Right cardiac atrium (tissue), 5 donors: ENCODE measurements at regions not wholly inside any gene's neighbourhood (a gene's known extent, or its start where the extent isn't known, plus 50 kb on each side); places are given as distances from the start of the nearest gene placed in this dataset.

Experiments used
- ATAC-seq, 2 donors: fragments of 200-7000 bp; cut with Tn5 transposase; one replicate each; pipeline versions ENCODE4 v1.8.0 to v1.9.1; 2020; ENCODE audit warnings: moderate library complexity in 2 of 2, mild to moderate bottlenecking in 1 of 2
- DNase-seq, 3 donors: peaks; one replicate each; pipeline ENCODE4 v3.0.0-alpha.2; 2020
- H3K27ac ChIP-seq: one replicate; pipeline ENCODE4 v1.5.1; 2013; ENCODE audit warnings: mild to moderate bottlenecking, low read length, control low read depth, moderate library complexity
- H3K27me3 ChIP-seq: one replicate; pipeline ENCODE4 v1.6.1; 2013; ENCODE audit not compliant: control insufficient read depth, insufficient read depth
- H3K4me1 ChIP-seq: one replicate; pipeline ENCODE4 v1.6.1; 2013; ENCODE audit warnings: low read length; ENCODE audit not compliant: control insufficient read depth, insufficient read depth
- H3K4me3 ChIP-seq: one replicate; pipeline ENCODE4 v1.5.1; 2013; ENCODE audit warnings: low read length, control low read depth
- H3K9me3 ChIP-seq: one replicate; pipeline ENCODE4 v1.6.1; 2013; ENCODE audit warnings: low read length; ENCODE audit not compliant: control insufficient read depth
- WGBS: extraction: QIAGEN DNeasy Blood & Tissue Kit; methylation state at CpG from one replicate; pipeline ENCODE4 v1.1.7; 2013; 5-methylcytosine and 5-hydroxymethylcytosine counted together
- intact Hi-C, 4 donors: fragments of 100-400 bp; cut with DNase I; formaldehyde crosslinking; loops; one replicate each; pipeline versions ENCODE4 v1.11.0 to v1.14.0; 2022 to 2023
- donor health status: healthy with polysubstance abuse.
- donor health status: DM: no; HTN: yes; CAD: no.
- donor health status: DM: no; HTN: no; CAD: no.
- donor health status: DM: no; HTN: yes; CAD: no; lungs with severe emphysema.
- donor health status: DM: yes; HTN: yes; CAD: no.

GRCh38 chr4:12844141-12844540 lies 640.0 kb downstream of the RAB28 start:
- WGBS, result 85% methylated on average over 2 of the region's 2 CpGs
- H3K27ac ChIP-seq, result no peak overlapping the region
- peaks cover 6% of the 10 kb centered on the region for H3K27me3 ChIP-seq
- ATAC-seq, result no peak
- no peaks in the 10 kb centered on the region for H3K9me3 ChIP-seq
- H3K4me1 ChIP-seq, result no peaks in the 10 kb centered on the region
- DNase-seq, result no peak
- H3K4me3 ChIP-seq, result no peak overlapping the region
- intact Hi-C loops, result no loop called here

- no peak overlapping the region for H3K27ac ChIP-seq
- no peak overlapping the region for H3K4me3 ChIP-seq
- H3K27me3 ChIP-seq, result no peaks in the 10 kb centered on the region
- ATAC-seq (no peak), DNase-seq (no peak)
- WGBS, result 82% methylated on average over 5 of the region's 5 CpGs
- no peaks in the 10 kb centered on the region for H3K9me3 ChIP-seq
- intact Hi-C loops, result no loop called here
- no peaks in the 10 kb centered on the region for H3K4me1 ChIP-seq
Observed at GRCh38 chr4:12827966-12828365, 656.2 kb downstream of the RAB28 start.

GRCh38 chr4:12791536-12791935 lies 692.6 kb downstream of the RAB28 start:
- no peak for ATAC-seq
- H3K4me3 ChIP-seq, result no peak overlapping the region
- DNase-seq, result peak in 1 of 3 donors; percentile 18
- WGBS, result 15% methylated on average over 4 of the region's 4 CpGs
- H3K9me3 ChIP-seq, result no peaks in the 10 kb centered on the region
- H3K27ac ChIP-seq, result no peak overlapping the region
- no peaks in the 10 kb centered on the region for H3K4me1 ChIP-seq
- H3K27me3 ChIP-seq, result no peaks in the 10 kb centered on the region
- intact Hi-C loops, result no loop called here

GRCh38 chr4:12787261-12787660 lies 696.9 kb downstream of the RAB28 start:
- WGBS, result 73% methylated on average over 1 of the region's 1 CpG
- no peaks in the 10 kb centered on the region for H3K27me3 ChIP-seq
- ATAC-seq, result no peak
- DNase-seq, result no peak
- H3K4me1 ChIP-seq, result no peaks in the 10 kb centered on the region
- no peaks in the 10 kb centered on the region for H3K9me3 ChIP-seq
- no peak overlapping the region for H3K27ac ChIP-seq
- intact Hi-C loops, result no loop called here
- H3K4me3 ChIP-seq, result no peak overlapping the region

GRCh38 chr4:12778706-12779105 lies 705.4 kb downstream of the RAB28 start:
- intact Hi-C loops, result no loop called here
- WGBS, result 66% methylated on average over 4 of the region's 4 CpGs
- no peak overlapping the region for H3K4me3 ChIP-seq
- H3K27ac ChIP-seq, result no peak overlapping the region
- no peaks in the 10 kb centered on the region for H3K27me3 ChIP-seq
- no peaks in the 10 kb centered on the region for H3K9me3 ChIP-seq
- ATAC-seq (no peak), DNase-seq (no peak)
- no peaks in the 10 kb centered on the region for H3K4me1 ChIP-seq

- H3K27ac ChIP-seq, result no peak overlapping the region
- H3K4me3 ChIP-seq, result no peak overlapping the region
- H3K9me3 ChIP-seq, result no peaks in the 10 kb centered on the region
- ATAC-seq (no peak), DNase-seq (no peak)
- WGBS, result 84% methylated on average over 5 of the region's 5 CpGs
- H3K4me1 ChIP-seq, result no peaks in the 10 kb centered on the region
- intact Hi-C loops, result no loop called here
- H3K27me3 ChIP-seq, result no peaks in the 10 kb centered on the region
Observed at GRCh38 chr4:12778191-12778590, 705.9 kb downstream of the RAB28 start.

GRCh38 chr4:12770351-12770750 lies 713.8 kb downstream of the RAB28 start:
- 39% methylated on average over 2 of the region's 2 CpGs for WGBS
- Histone ChIP-seq H3K4me3 (no peak overlapping the region), H3K9me3 (no peaks in the 10 kb centered on the region), H3K4me1 (no peaks in the 10 kb centered on the region), H3K27ac (no peak overlapping the region), H3K27me3 (no peaks in the 10 kb centered on the region)
- intact Hi-C loops, result no loop called here
- no peak for DNase-seq
- ATAC-seq, result no peak

GRCh38 chr4:12761694-12762093 lies 722.4 kb downstream of the RAB28 start:
- H3K4me3 ChIP-seq, result no peak overlapping the region
- H3K27me3 ChIP-seq, result no peaks in the 10 kb centered on the region
- DNase-seq (no peak), ATAC-seq (no peak)
- H3K4me1 ChIP-seq, result no peaks in the 10 kb centered on the region
- H3K9me3 ChIP-seq, result no peaks in the 10 kb centered on the region
- intact Hi-C loops, result no loop called here
- 75% methylated on average over 4 of the region's 4 CpGs for WGBS
- H3K27ac ChIP-seq, result no peak overlapping the region

GRCh38 chr4:12747154-12747553 lies 737.0 kb downstream of the RAB28 start:
- DNase-seq (no peak), ATAC-seq (no peak)
- no peaks in the 10 kb centered on the region for H3K4me1 ChIP-seq
- intact Hi-C loops, result no loop called here
- H3K9me3 ChIP-seq, result no peaks in the 10 kb centered on the region
- whole genome bisulfite sequencing, result 72% methylated on average over 5 of the region's 5 CpGs
- H3K27ac ChIP-seq, result no peak overlapping the region
- no peak overlapping the region for H3K4me3 ChIP-seq
- no peaks in the 10 kb centered on the region for H3K27me3 ChIP-seq

- Histone ChIP-seq H3K27ac (no peak overlapping the region), H3K27me3 (no peaks in the 10 kb centered on the region), H3K4me3 (no peak overlapping the region), H3K9me3 (no peaks in the 10 kb centered on the region), H3K4me1 (no peaks in the 10 kb centered on the region)
- intact Hi-C loops, result no loop called here
- 85% methylated on average over 13 of the region's 13 CpGs for WGBS
- ATAC-seq, result no peak
- no peak for DNase-seq
Observed at GRCh38 chr4:12746221-12746620, 737.9 kb downstream of the RAB28 start.

GRCh38 chr4:12734586-12734985 lies 749.6 kb downstream of the RAB28 start:
- Histone ChIP-seq H3K9me3 (no peaks in the 10 kb centered on the region), H3K27ac (no peak overlapping the region), H3K4me1 (no peaks in the 10 kb centered on the region), H3K27me3 (no peaks in the 10 kb centered on the region), H3K4me3 (no peak overlapping the region)
- intact Hi-C loops, result loop anchor here in 1 of 4 donors (5.0 kb wide), 1 partner anchor 818 kb away; no protein-coding TSS in a partner anchor
- 57% methylated on average over 2 of the region's 2 CpGs for WGBS
- ATAC-seq, result no peak
- DNase-seq, result no peak

GRCh38 chr4:12729384-12729783 lies 754.8 kb downstream of the RAB28 start:
- H3K4me3 ChIP-seq, result no peak overlapping the region
- peaks cover 2% of the 10 kb centered on the region for H3K27me3 ChIP-seq
- DNase-seq (no peak), ATAC-seq (no peak)
- no peaks in the 10 kb centered on the region for H3K4me1 ChIP-seq
- H3K27ac ChIP-seq, result no peak overlapping the region
- 0% methylated on average over 1 of the region's 1 CpG for WGBS
- H3K9me3 ChIP-seq, result no peaks in the 10 kb centered on the region
- intact Hi-C loops, result loop anchor here in 3 of 4 donors (5.0 kb wide), 3 partner anchors 813 to 823 kb away; partner anchors contain the start of gene NKX3-2 (in 1 of the 3)
